ENCODE measurements at regions not wholly inside any gene's neighbourhood (a gene's known extent, or its start where the extent isn't known, plus 50 kb on each side); places are given as distances from the start of the nearest gene placed in this dataset.

- TF ChIP-seq BRCA1 (IDR thresholded peaks at IDR 0.05; ENCODE audit: low read depth, low read length) = no peak
Measured at GRCh38 chr4:64538219-64538618, 129.0 kb upstream of the TECRL start (continued).

GRCh38 chr4:64533637-64534036, 124.4 kb upstream of the TECRL start:
- H4K5ac ChIP-seq (ENCODE audit: insufficient read length, low read depth, low read length) = no peak overlapping the region
- FAIRE-seq (no peak), DNase-seq (ENCODE audit: low read depth in 1 of 2, low spot score in 2 of 2) (no peak)
- no peaks in the 10 kb centered on the region for H3K79me2 ChIP-seq (ENCODE audit: control insufficient read depth in 1 of 2, insufficient read depth in 2 of 2, low read length in 2 of 2)
- no peak overlapping the region for H2BK5ac ChIP-seq (ENCODE audit: low read depth, low read length)
- no peak overlapping the region for H2BK15ac ChIP-seq (ENCODE audit: low read length)
- H3K27ac ChIP-seq (ENCODE audit: low read depth, low read length) = no peak overlapping the region
- H3K4me2 ChIP-seq (ENCODE audit: insufficient read depth in 1 of 2, low read depth in 2 of 2, low read length in 2 of 2) = no peak overlapping the region
- no peaks in the 10 kb centered on the region for H3K23me2 ChIP-seq (ENCODE audit: low read depth, low read length)
- H2AK5ac ChIP-seq (ENCODE audit: low read depth, low read length) = no peak overlapping the region
- H3K27me3 ChIP-seq (replicated peaks in 1 of 4; ENCODE audit: control insufficient read depth in 3 of 4, extremely low read depth in 1 of 4, insufficient read depth in 3 of 4, low read length in 3 of 4) = peaks cover 0 to 2% (median 0%) of the 10 kb centered on the region in 4 experiments; a peak in 1 of 7 replicates
- H2BK120ac ChIP-seq (replicated peaks; ENCODE audit: low read depth, low read length) = no peak overlapping the region
- no peak overlapping the region for H3K18ac ChIP-seq (ENCODE audit: extremely low read depth, low read length)
- no peak overlapping the region for H2BK12ac ChIP-seq (ENCODE audit: low read depth, low read length)
- H3K9ac ChIP-seq (replicated peaks in 1 of 4; ENCODE audit: extremely low read depth in 1 of 4, low read depth in 3 of 4, low read length in 3 of 4) = no peak overlapping the region
- H3K9me3 ChIP-seq (ENCODE audit: insufficient read depth in 2 of 2, low read depth in 1 of 2, low read length in 1 of 2) = no peaks in the 10 kb centered on the region
- no peaks in the 10 kb centered on the region for H3K4me1 ChIP-seq (replicated peaks in 1 of 4; ENCODE audit: control insufficient read depth in 3 of 4, insufficient read depth in 4 of 4, low read length in 3 of 4)
- H3K56ac ChIP-seq (replicated peaks; ENCODE audit: insufficient read length, low read depth, low read length) = no peak overlapping the region
- 96% methylated on average over 3 of the region's 3 CpGs; no CpG with 5 or more reads in 1 of the 2 experiments for WGBS, 2 experiments (ENCODE audit: extremely low coverage in 1 of 2, insufficient coverage in 1 of 2, insufficient read length in 1 of 2, insufficient replicate concordance in 2 of 2, low coverage in 1 of 2, low lambda C conversion rate in 2 of 2, missing lambda C conversion rate in 1 of 2)
- H4K91ac ChIP-seq (replicated peaks; ENCODE audit: insufficient read length, low read length) = no peak overlapping the region
- H2BK20ac ChIP-seq (ENCODE audit: low read length) = no peak overlapping the region
- POLR2A ChIA-PET (ENCODE audit: partially characterized antibody) = no interaction called here
- H3K4me3 ChIP-seq (ENCODE audit: extremely low read depth in 1 of 4, insufficient read depth in 2 of 4, low read depth in 3 of 4, low read length in 4 of 4) = no peak overlapping the region
- H2AFZ ChIP-seq (ENCODE audit: low read length) = no peak overlapping the region
- H4K20me1 ChIP-seq (replicated peaks in 1 of 2; ENCODE audit: control insufficient read depth in 1 of 2, insufficient read depth in 2 of 2, low read length in 2 of 2) = no peaks in the 10 kb centered on the region
- TF ChIP-seq POLR2AphosphoS5 (IDR thresholded peaks at IDR 0.05; ENCODE audit: low read depth, low read length) (no peak), NRF1 (IDR thresholded peaks at IDR 0.05; ENCODE audit: low read depth, low read length) (no peak), SRF (IDR thresholded peaks at IDR 0.05; ENCODE audit: low read depth, low read length) (no peak), BRCA1 (IDR thresholded peaks at IDR 0.05; ENCODE audit: low read depth, low read length) (no peak), SUZ12 (IDR thresholded peaks at IDR 0.05; ENCODE audit: low read length) (no peak), HDAC6 (IDR thresholded peaks at IDR 0.05; ENCODE audit: low read depth, low read length) (no peak), TCF12 (IDR thresholded peaks at IDR 0.05; ENCODE audit: low read depth, low read length) (no peak), ASH2L (IDR thresholded peaks at IDR 0.05; ENCODE audit: low read length) (no peak)
- H3K79me1 ChIP-seq (ENCODE audit: low read depth, low read length) = no peaks in the 10 kb centered on the region
- H3K4ac ChIP-seq (replicated peaks; ENCODE audit: insufficient read length, low read depth, low read length) = no peak overlapping the region
- H4K8ac ChIP-seq (ENCODE audit: extremely low read depth, insufficient read depth, low read length) = no peak overlapping the region
- H3K14ac ChIP-seq (ENCODE audit: insufficient read length) = no peak overlapping the region
- H3K23ac ChIP-seq (ENCODE audit: insufficient read length) = no peak overlapping the region
- CTCF ChIA-PET (ENCODE audit: partially characterized antibody) = no interaction called here
- no peaks in the 10 kb centered on the region for H3K36me3 ChIP-seq (ENCODE audit: control insufficient read depth in 2 of 4, insufficient read depth in 4 of 4, low read length in 3 of 4)
